ENCODE measurements at regions not wholly inside any gene's neighbourhood (a gene's known extent, or its start where the extent isn't known, plus 50 kb on each side); places are given as distances from the start of the nearest gene placed in this dataset.

- TF ChIP-seq POLR2AphosphoS5 (IDR thresholded peaks at IDR 0.05; ENCODE audit: borderline replicate concordance, low read depth, low read length) (no peak), EZH2 (IDR thresholded peaks at IDR 0.05) (no peak)
Measured at GRCh38 chr2:107062599-107063220, 176.7 kb upstream of the ST6GAL2 start.
